ENCODE measurements at regions not wholly inside any gene's neighbourhood (a gene's known extent, or its start where the extent isn't known, plus 50 kb on each side); places are given as distances from the start of the nearest gene placed in this dataset.

GRCh38 chr6:126614642-126615504 lies 275.0 kb downstream of the CENPW start:
- no peak for TF ChIP-seq CTCF (IDR thresholded peaks at IDR 0.05; ENCODE audit: low read length)
- no peak for TF ChIP-seq EZH2 (IDR thresholded peaks at IDR 0.05; ENCODE audit: borderline replicate concordance, low read length)

Data from OCI-LY1 (cell line).